ENCODE measurements at regions not wholly inside any gene's neighbourhood (a gene's known extent, or its start where the extent isn't known, plus 50 kb on each side); places are given as distances from the start of the nearest gene placed in this dataset.

GRCh38 chr10:128221807-128222206 lies 95.6 kb upstream of the MKI67 start:
- DNase-seq = no peak

- DNase-seq = no peak
Observed at GRCh38 chr10:128222332-128222849, 96.2 kb upstream of the MKI67 start.

GRCh38 chr10:128230401-128230800 lies 104.2 kb upstream of the MKI67 start:
- DNase-seq = no peak

GRCh38 chr10:128233422-128233821 lies 107.2 kb upstream of the MKI67 start:
- no peak for DNase-seq

GRCh38 chr10:128237710-128238109 lies 111.5 kb upstream of the MKI67 start:
- DNase-seq = no peak

GRCh38 chr10:128241023-128241422 lies 114.8 kb upstream of the MKI67 start:
- DNase-seq = no peak

GRCh38 chr10:128242641-128243040 lies 116.4 kb upstream of the MKI67 start:
- DNase-seq = no peak

- DNase-seq = no peak
Observed at GRCh38 chr10:128245026-128245425, 118.8 kb upstream of the MKI67 start.

GRCh38 chr10:128247576-128247975 lies 121.4 kb upstream of the MKI67 start:
- no peak for DNase-seq

- DNase-seq = no peak
Observed at GRCh38 chr10:128254476-128254875, 128.3 kb upstream of the MKI67 start.

- DNase-seq = no peak
Observed at GRCh38 chr10:128257428-128257827, 131.2 kb upstream of the MKI67 start.

GRCh38 chr10:128258421-128258976 lies 132.3 kb upstream of the MKI67 start:
- no peak for DNase-seq

GRCh38 chr10:128263891-128264688 lies 137.9 kb upstream of the MKI67 start:
- peak; percentile 31 to 35 for DNase-seq

- DNase-seq = no peak
Observed at GRCh38 chr10:128265596-128265995, 139.4 kb upstream of the MKI67 start.

- no peak for DNase-seq
Observed at GRCh38 chr10:128267581-128267980, 141.4 kb upstream of the MKI67 start.

GRCh38 chr10:128268015-128268722 lies 141.9 kb upstream of the MKI67 start:
- peak; percentile 36 to 52 for DNase-seq

GRCh38 chr10:128274938-128275337 lies 148.7 kb upstream of the MKI67 start:
- peak; percentile 28 to 32 for DNase-seq

GRCh38 chr10:128275388-128276177 lies 149.4 kb upstream of the MKI67 start:
- no peak for DNase-seq

GRCh38 chr10:128277267-128277840 lies 151.1 kb upstream of the MKI67 start:
- DNase-seq = no peak

GRCh38 chr10:128278362-128278761 lies 152.1 kb upstream of the MKI67 start:
- DNase-seq = no peak

- no peak for DNase-seq
Observed at GRCh38 chr10:128280271-128280670, 154.0 kb upstream of the MKI67 start.

- DNase-seq = no peak
Observed at GRCh38 chr10:128281343-128281742, 155.1 kb upstream of the MKI67 start.
